Adrenal gland (tissue), 9 donors: ENCODE measurements at regions not wholly inside any gene's neighbourhood (a gene's known extent, or its start where the extent isn't known, plus 50 kb on each side); places are given as distances from the start of the nearest gene placed in this dataset.

Source experiments
- DNase-seq, 7 donors: peaks; one replicate each; pipeline ENCODE4 v3.0.0-alpha.2; 2019 to 2020
- H3K27ac ChIP-seq, 5 donors: fragments of 200-600 bp; sonication (generic) in 4 of 5; 1 replicate in 3 of 5; 2 replicates in 2 of 5; pipeline versions ENCODE4 v1.5.1 to v1.8.0; 2016 to 2020; ENCODE audit warnings: mild to moderate bottlenecking in 1 of 5
- H3K27me3 ChIP-seq: fragments of 200-600 bp; 2 replicates; pipeline ENCODE4 v1.8.0; 2021
- H3K36me3 ChIP-seq, 2 donors: fragments of 200-600 bp; replicated peaks in 1 of 2; 1 replicate in 1 of 2; 2 replicates in 1 of 2; pipeline versions ENCODE4 v1.5.1 to v1.8.0; 2018 to 2022
- H3K4me1 ChIP-seq, 2 donors: fragments of 200-600 bp; replicated peaks in 1 of 2; 1 replicate in 1 of 2; 2 replicates in 1 of 2; pipeline versions ENCODE4 v1.5.1 to v1.8.0; 2018 to 2021
- H3K4me3 ChIP-seq, 4 donors: fragments of 200-600 bp; sonication (generic) in 3 of 4; one replicate each; pipeline ENCODE4 v1.5.1; 2016 to 2018
- H3K9me3 ChIP-seq, 3 donors: fragments of 200-600 bp; sonication (generic) in 1 of 3; replicated peaks in 1 of 3; 1 replicate in 2 of 3; 2 replicates in 1 of 3; pipeline versions ENCODE4 v1.5.1 to v1.8.0; 2016 to 2021
- POLR2A ChIP-seq, 2 donors: fragments of 450-650 bp; IDR thresholded peaks; one replicate each; pipeline ENCODE4 v1.6.1; 2017; ENCODE audit warnings: antibody characterized with exemption in 2 of 2, mild to moderate bottlenecking in 2 of 2, moderate library complexity in 1 of 2
- WGBS, 4 donors: extraction: QIAGEN DNeasy Blood & Tissue Kit in 2 of 4; methylation state at CpG; one replicate each; pipeline versions ENCODE4 v1.1.5 to v1.1.7; 2013 to 2017; 5-methylcytosine and 5-hydroxymethylcytosine counted together
- intact Hi-C, 2 donors: fragments of 100-400 bp; cut with DNase I; formaldehyde crosslinking; loops; one replicate each; pipeline versions ENCODE4 v1.14.1 to v1.15.0; 2022 to 2023
- TF ChIP-seq, protein P1 (sequence below), 6 experiments: fragments of 450-650 bp in 4 of 6; fragments of 200-600 bp in 2 of 6; sonication (generic) in 1 of 6; IDR thresholded peaks; 1 replicate in 5 of 6; 2 replicates in 1 of 6; pipeline versions ENCODE4 v1.5.1 to v1.8.0; 2016 to 2021; ENCODE audit warnings: antibody characterized with exemption in 6 of 6, mild to moderate bottlenecking in 2 of 6, moderate library complexity in 1 of 6
- donor health status: healthy with polysubstance abuse.
- donor health status: Bipolar disorder and iron deficiency.
- donor health status: DM: yes; HTN: yes; CAD: no.
- donor health status: DM: no; HTN: no; CAD: no.
- donor health status: DM: no; HTN: no; CAD: no.

DNA sequence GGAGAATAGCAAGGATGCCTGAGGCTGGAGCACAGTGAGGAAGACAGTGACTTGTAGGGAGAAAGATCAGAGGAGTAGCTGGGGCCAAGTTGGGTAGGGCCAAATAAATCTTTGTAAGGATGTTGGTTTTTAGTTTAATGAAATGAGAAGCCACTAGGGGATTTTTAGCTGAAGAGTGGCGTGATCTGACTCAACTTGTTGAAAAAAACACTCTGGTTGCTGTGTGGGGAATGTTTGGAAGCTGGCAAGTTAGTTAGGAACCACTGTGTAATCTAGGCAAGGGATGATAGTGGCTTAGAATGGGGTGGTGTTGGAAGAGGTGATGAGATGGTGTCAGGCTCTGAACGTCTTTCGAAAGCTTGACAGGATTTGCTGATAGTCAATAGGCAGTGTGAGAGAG lies 176.1 kb upstream of the HDDC2 start:
- Histone ChIP-seq H3K9me3 (no peaks in the 10 kb centered on the region), H3K4me1 (no peaks in the 10 kb centered on the region), H3K27me3 (no peaks in the 10 kb centered on the region), H3K36me3 (no peaks in the 10 kb centered on the region), H3K4me3 (no peak overlapping the region), H3K27ac (no peak overlapping the region)
- no peak for DNase-seq
- TF ChIP-seq, protein P1, sequence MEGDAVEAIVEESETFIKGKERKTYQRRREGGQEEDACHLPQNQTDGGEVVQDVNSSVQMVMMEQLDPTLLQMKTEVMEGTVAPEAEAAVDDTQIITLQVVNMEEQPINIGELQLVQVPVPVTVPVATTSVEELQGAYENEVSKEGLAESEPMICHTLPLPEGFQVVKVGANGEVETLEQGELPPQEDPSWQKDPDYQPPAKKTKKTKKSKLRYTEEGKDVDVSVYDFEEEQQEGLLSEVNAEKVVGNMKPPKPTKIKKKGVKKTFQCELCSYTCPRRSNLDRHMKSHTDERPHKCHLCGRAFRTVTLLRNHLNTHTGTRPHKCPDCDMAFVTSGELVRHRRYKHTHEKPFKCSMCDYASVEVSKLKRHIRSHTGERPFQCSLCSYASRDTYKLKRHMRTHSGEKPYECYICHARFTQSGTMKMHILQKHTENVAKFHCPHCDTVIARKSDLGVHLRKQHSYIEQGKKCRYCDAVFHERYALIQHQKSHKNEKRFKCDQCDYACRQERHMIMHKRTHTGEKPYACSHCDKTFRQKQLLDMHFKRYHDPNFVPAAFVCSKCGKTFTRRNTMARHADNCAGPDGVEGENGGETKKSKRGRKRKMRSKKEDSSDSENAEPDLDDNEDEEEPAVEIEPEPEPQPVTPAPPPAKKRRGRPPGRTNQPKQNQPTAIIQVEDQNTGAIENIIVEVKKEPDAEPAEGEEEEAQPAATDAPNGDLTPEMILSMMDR (IDR thresholded peaks at IDR 0.05), result no peak
- TF ChIP-seq POLR2A (IDR thresholded peaks at IDR 0.05), result no peak
- 75 to 79% (median 78%) methylated on average over 3 of the region's 3 CpGs for WGBS, 4 donors
- intact Hi-C loops, result no loop called here

DNA sequence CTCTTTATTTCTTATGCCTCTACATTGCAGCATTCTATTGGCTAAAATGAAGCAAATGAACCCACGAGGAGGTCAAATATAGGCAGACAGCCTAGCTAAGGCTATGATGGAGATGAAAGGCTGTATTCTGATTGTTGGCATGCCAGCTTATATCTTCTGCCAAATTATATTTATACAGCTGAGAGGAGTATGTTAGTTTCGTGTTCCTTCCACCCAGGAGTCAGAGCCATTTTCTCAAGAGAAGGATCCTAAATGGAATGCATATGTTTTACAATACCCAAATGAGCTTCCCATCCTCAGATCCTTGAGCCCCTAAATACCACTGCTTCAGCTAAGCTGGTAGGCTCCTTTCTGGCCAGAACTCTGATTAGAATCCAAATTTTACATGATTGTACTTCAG lies 178.4 kb upstream of the HDDC2 start:
- WGBS, 4 donors, result 49 to 79% (median 74%) methylated on average over 2 of the region's 2 CpGs
- Histone ChIP-seq H3K27ac (no peak overlapping the region), H3K36me3 (no peaks in the 10 kb centered on the region), H3K4me3 (no peak overlapping the region), H3K4me1 (no peaks in the 10 kb centered on the region), H3K27me3 (no peaks in the 10 kb centered on the region), H3K9me3 (no peaks in the 10 kb centered on the region)
- TF ChIP-seq, protein P1 (IDR thresholded peaks at IDR 0.05), result no peak
- no peak for DNase-seq
- intact Hi-C loops, result no loop called here

DNA sequence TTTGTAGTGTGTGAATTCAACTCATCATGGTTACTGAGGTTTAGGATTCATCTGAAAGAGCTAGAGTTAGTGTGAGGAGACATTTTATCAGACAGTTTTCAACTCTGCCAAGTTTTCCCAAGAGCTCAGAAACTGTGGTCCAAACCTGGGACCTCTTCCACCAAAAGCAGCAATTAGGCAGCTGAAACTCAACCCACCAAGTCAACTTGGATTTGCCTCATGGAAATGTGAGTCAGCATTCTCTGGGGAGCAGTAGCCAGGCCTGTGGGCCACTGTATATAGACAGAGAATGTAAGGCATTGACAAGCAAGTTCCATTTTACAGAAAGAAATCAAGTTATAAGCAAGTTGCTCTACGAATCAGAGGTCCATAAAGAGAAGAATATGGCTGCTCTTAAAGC lies 178.8 kb upstream of the HDDC2 start:
- H3K36me3 ChIP-seq, result no peaks in the 10 kb centered on the region
- no peaks in the 10 kb centered on the region for H3K27me3 ChIP-seq
- H3K4me1 ChIP-seq, result no peaks in the 10 kb centered on the region
- no peak overlapping the region for H3K4me3 ChIP-seq
- no peak for DNase-seq
- H3K9me3 ChIP-seq, result no peaks in the 10 kb centered on the region
- intact Hi-C loops, result no loop called here
- TF ChIP-seq POLR2A (IDR thresholded peaks at IDR 0.05), result no peak
- TF ChIP-seq, protein P1 (IDR thresholded peaks at IDR 0.05), result no peak
- 83 to 90% (median 85%) methylated on average over 1 of the region's 1 CpG for WGBS, 4 donors
- H3K27ac ChIP-seq, result no peak overlapping the region

DNA sequence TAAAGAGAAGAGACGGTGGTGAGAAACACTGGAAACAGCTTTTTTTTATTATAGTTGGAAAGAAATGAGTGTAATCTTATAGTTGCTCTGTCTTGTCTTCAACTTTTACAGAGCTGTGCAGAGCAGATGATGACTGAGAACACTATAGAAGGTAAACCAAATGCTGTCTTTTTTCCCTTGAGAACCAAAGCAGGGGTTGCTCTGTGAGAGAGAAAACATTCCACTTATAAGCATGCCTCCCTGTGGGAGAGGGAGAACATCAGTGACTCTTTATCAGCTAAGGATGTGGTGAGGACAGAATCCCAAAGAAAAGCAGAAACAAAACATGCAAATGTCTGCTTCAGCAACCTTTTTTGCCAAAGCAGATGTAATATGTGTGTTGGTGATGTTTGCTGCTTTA lies 179.3 kb upstream of the HDDC2 start:
- H3K9me3 ChIP-seq, result no peaks in the 10 kb centered on the region
- DNase-seq, result no peak
- no peak overlapping the region for H3K27ac ChIP-seq
- no peak for TF ChIP-seq POLR2A (IDR thresholded peaks at IDR 0.05)
- TF ChIP-seq, protein P1 (IDR thresholded peaks at IDR 0.05), result no peak
- 54 to 65% (median 55%) methylated on average over 1 of the region's 1 CpG for WGBS, 4 donors
- no peaks in the 10 kb centered on the region for H3K27me3 ChIP-seq
- no peaks in the 10 kb centered on the region for H3K36me3 ChIP-seq
- no peaks in the 10 kb centered on the region for H3K4me1 ChIP-seq
- H3K4me3 ChIP-seq, result no peak overlapping the region
- intact Hi-C loops, result no loop called here
